Left lung (tissue), 4 donors: ENCODE measurements at regions not wholly inside any gene's neighbourhood (a gene's known extent, or its start where the extent isn't known, plus 50 kb on each side); places are given as distances from the start of the nearest gene placed in this dataset.

Experiments used
- ATAC-seq: fragments of 200-7000 bp; cut with Tn5 transposase; one replicate; pipeline ENCODE4 v1.9.1; 2020; ENCODE audit warnings: moderate library complexity
- DNase-seq, 4 donors: peaks; one replicate each; pipeline ENCODE4 v3.0.0-alpha.2; 2013 to 2020
- H3K27ac ChIP-seq, 2 donors: fragments of 200-600 bp; sonication (generic) in 1 of 2; one replicate each; pipeline versions ENCODE4 v1.5.0 to v1.8.0; 2020 to 2021
- H3K27me3 ChIP-seq, 2 donors: fragments of 200-600 bp; sonication (generic) in 1 of 2; one replicate each; pipeline versions ENCODE4 v1.5.0 to v1.8.0; 2020 to 2021
- H3K36me3 ChIP-seq, 2 donors: fragments of 200-600 bp; sonication (generic) in 1 of 2; one replicate each; pipeline versions ENCODE4 v1.5.0 to v1.8.0; 2020 to 2021
- H3K4me1 ChIP-seq, 2 donors: fragments of 200-600 bp; one replicate each; pipeline ENCODE4 v1.8.0; 2021
- H3K4me3 ChIP-seq, 2 donors: fragments of 200-600 bp; sonication (generic) in 1 of 2; one replicate each; pipeline versions ENCODE4 v1.5.0 to v1.8.0; 2020 to 2021; ENCODE audit warnings: mild to moderate bottlenecking in 1 of 2
- H3K9me3 ChIP-seq, 2 donors: fragments of 200-600 bp; sonication (generic) in 1 of 2; one replicate each; pipeline versions ENCODE4 v1.5.0 to v1.8.0; 2020 to 2021
- intact Hi-C, 2 donors: fragments of 100-400 bp; cut with DNase I; formaldehyde crosslinking; loops; one replicate each; pipeline versions ENCODE4 v1.11.2 to v1.14.2; 2022
- TF ChIP-seq, protein P1 (sequence below), 2 donors: fragments of 200-600 bp; sonication (generic) in 1 of 2; IDR thresholded peaks; one replicate each; pipeline versions ENCODE4 v1.5.0 to v1.8.0; 2021; ENCODE audit warnings: antibody characterized with exemption in 2 of 2
- donor health status: DM: no; HTN: yes; CAD: no.
- donor health status: DM: no; HTN: no; CAD: no.

GRCh38 chr16:76959166-76959565, 231.8 kb upstream of the MON1B start:
- H3K9me3 ChIP-seq = no peaks in the 10 kb centered on the region
- H3K27ac ChIP-seq = no peak overlapping the region
- ATAC-seq (no peak), DNase-seq (no peak)
- H3K36me3 ChIP-seq = no peaks in the 10 kb centered on the region
- TF ChIP-seq, protein P1, sequence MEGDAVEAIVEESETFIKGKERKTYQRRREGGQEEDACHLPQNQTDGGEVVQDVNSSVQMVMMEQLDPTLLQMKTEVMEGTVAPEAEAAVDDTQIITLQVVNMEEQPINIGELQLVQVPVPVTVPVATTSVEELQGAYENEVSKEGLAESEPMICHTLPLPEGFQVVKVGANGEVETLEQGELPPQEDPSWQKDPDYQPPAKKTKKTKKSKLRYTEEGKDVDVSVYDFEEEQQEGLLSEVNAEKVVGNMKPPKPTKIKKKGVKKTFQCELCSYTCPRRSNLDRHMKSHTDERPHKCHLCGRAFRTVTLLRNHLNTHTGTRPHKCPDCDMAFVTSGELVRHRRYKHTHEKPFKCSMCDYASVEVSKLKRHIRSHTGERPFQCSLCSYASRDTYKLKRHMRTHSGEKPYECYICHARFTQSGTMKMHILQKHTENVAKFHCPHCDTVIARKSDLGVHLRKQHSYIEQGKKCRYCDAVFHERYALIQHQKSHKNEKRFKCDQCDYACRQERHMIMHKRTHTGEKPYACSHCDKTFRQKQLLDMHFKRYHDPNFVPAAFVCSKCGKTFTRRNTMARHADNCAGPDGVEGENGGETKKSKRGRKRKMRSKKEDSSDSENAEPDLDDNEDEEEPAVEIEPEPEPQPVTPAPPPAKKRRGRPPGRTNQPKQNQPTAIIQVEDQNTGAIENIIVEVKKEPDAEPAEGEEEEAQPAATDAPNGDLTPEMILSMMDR (IDR thresholded peaks at IDR 0.05) = no peak
- intact Hi-C loops = no loop called here
- no peak overlapping the region for H3K4me3 ChIP-seq
- no peaks in the 10 kb centered on the region for H3K4me1 ChIP-seq
- no peaks in the 10 kb centered on the region for H3K27me3 ChIP-seq

GRCh38 chr16:76963614-76964315, 227.2 kb upstream of the MON1B start:
- Histone ChIP-seq H3K4me1 (no peaks in the 10 kb centered on the region), H3K4me3 (no peak overlapping the region), H3K27ac (no peak overlapping the region), H3K9me3 (no peaks in the 10 kb centered on the region), H3K27me3 (no peaks in the 10 kb centered on the region), H3K36me3 (no peaks in the 10 kb centered on the region)
- DNase-seq (no peak), ATAC-seq (no peak)
- intact Hi-C loops = no loop called here
- TF ChIP-seq, protein P1 (IDR thresholded peaks at IDR 0.05) = no peak

GRCh38 chr16:76964464-76965154, 226.4 kb upstream of the MON1B start:
- no peak for ATAC-seq
- H3K27me3 ChIP-seq = no peaks in the 10 kb centered on the region
- intact Hi-C loops = no loop called here
- no peaks in the 10 kb centered on the region for H3K36me3 ChIP-seq
- no peak overlapping the region for H3K27ac ChIP-seq
- TF ChIP-seq, protein P1 (IDR thresholded peaks at IDR 0.05) = no peak
- no peaks in the 10 kb centered on the region for H3K4me1 ChIP-seq
- no peaks in the 10 kb centered on the region for H3K9me3 ChIP-seq
- no peak for DNase-seq
- no peak overlapping the region for H3K4me3 ChIP-seq

DNA sequence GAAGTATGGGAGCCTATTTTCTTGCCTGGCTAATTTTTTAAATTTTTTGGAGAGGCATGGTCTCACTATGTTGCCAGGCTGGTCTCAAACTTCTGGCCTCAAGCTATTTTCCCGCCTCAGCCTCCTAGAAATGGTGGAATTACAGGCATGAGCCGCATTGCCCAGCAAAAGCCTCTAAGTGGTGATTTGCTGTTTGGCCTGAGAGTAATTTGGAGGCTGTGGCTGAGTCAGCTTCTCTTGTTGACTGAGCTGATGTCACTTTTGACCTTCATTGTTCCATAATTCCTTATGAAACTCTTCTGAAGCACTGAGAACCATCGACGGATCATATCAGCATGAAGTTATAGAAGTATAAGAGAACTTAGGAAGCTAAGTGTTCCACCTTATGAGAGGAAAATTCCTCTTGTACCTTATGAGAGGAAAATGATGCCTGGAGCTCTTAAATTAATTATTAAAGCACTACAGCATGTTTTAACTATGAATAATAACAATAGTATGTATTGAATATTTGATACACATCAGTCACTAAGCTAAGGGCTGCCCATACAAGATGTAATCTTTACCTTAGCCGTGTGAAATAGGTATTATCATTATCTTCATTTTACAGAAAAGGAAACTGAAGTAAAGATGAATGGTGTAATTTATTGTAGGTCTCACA, 220.8 kb upstream of the MON1B start:
- no peaks in the 10 kb centered on the region for H3K4me1 ChIP-seq
- H3K4me3 ChIP-seq = no peak overlapping the region
- TF ChIP-seq, protein P1 (IDR thresholded peaks at IDR 0.05) = no peak
- DNase-seq (no peak), ATAC-seq (peak; percentile 57)
- no peaks in the 10 kb centered on the region for H3K9me3 ChIP-seq
- no peaks in the 10 kb centered on the region for H3K36me3 ChIP-seq
- H3K27ac ChIP-seq = no peak overlapping the region
- intact Hi-C loops = no loop called here
- H3K27me3 ChIP-seq = no peaks in the 10 kb centered on the region

DNA sequence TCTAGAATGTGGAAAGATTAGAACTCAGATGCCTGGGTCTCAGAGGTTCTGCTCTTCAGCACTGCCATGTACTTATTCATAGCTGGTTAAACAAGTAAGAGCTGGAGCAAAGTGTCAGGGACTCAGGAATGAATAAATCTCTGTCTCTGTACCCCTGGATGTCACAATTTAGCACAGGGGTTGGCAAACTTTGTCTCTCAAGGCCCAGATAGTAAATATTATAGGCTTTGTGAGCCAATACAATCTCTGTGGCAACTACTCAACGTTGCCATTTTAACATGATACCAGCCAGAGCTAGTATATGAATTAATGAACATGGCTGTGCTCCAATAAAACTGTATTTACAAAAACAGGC, 220.3 kb upstream of the MON1B start:
- H3K4me3 ChIP-seq = no peak overlapping the region
- no peaks in the 10 kb centered on the region for H3K4me1 ChIP-seq
- no peaks in the 10 kb centered on the region for H3K36me3 ChIP-seq
- no peak for DNase-seq
- no peaks in the 10 kb centered on the region for H3K9me3 ChIP-seq
- intact Hi-C loops = no loop called here
- ATAC-seq = no peak
- no peaks in the 10 kb centered on the region for H3K27me3 ChIP-seq
- no peak overlapping the region for H3K27ac ChIP-seq
- TF ChIP-seq, protein P1 (IDR thresholded peaks at IDR 0.05) = no peak
